ENCODE measurements at regions not wholly inside any gene's neighbourhood (a gene's known extent, or its start where the extent isn't known, plus 50 kb on each side); places are given as distances from the start of the nearest gene placed in this dataset.
A peak's percentile ranks its signal among the peaks of the same experiment; 100 is the strongest.
"Not testable (repeated sequence)": the region's sequence is repeated elsewhere in the genome, so short reads cannot be mapped to it uniquely, and the experiment has no call there.

- no peak for DNase-seq (ENCODE audit: low read depth in 4 of 4, low spot score in 1 of 4)
Observed at GRCh38 chr6:14217728-14218518, 100.4 kb downstream of the CD83 start.

DNA sequence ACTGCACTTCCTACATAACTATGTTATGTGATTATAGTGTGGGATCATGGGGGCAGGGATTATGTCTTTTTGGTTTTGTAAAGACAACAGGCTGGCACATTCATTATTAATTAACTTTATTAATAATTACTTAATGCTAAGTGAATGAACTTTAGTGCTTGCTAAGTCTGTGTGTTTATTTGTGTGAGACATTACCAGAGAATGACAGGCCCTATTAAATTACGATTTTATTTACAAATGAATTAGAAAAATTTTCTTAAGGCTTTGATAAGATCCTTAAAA lies 100.9 kb downstream of the CD83 start:
- DNase-seq (ENCODE audit: low read depth in 4 of 4, low spot score in 1 of 4) = no peak

GRCh38 chr6:14221564-14222279 lies 104.2 kb downstream of the CD83 start:
- DNase-seq (ENCODE audit: low read depth in 4 of 4, low spot score in 1 of 4) = no peak

- DNase-seq (ENCODE audit: low read depth in 4 of 4, low spot score in 1 of 4) = no peak
Observed at GRCh38 chr6:14222956-14223355, 105.4 kb downstream of the CD83 start.

GRCh38 chr6:14224359-14225103 lies 107.0 kb downstream of the CD83 start:
- DNase-seq (ENCODE audit: low read depth in 4 of 4, low spot score in 1 of 4) = no peak

DNA sequence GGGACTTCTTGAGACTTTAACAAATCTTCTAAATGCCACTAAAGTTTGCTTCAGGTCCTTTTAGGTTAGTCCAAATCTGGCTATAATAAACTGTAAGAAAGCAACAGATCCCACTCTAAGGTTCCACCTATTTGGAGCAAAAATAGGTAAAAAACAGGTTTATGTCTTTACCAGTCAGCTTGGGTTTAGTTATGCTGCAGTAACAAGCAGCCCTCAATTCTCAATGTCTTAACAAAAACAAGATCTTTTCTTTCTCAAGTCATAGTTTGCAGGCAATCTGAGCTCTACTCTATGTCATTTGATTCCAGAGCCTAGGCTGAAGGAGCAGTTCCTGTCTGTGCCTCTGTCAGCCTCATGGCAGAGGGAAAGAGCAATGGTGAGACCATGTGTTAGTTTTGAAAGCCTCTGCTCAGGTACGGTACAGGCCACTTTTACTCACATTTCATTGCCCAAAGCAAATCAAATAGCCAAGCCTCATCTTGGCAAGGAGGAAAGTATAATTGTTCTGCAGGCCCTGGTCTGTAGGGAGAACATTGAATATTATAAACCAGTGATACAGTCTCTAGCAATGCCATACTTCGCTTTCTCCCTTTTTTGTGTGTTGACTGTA lies 108.6 kb downstream of the CD83 start:
- no peak for DNase-seq (ENCODE audit: low read depth in 4 of 4, low spot score in 1 of 4)

GRCh38 chr6:14228571-14228970 lies 111.0 kb downstream of the CD83 start:
- peak in 2 of 4 experiments; percentile 36 to 41 for DNase-seq (ENCODE audit: low read depth in 4 of 4, low spot score in 1 of 4)

GRCh38 chr6:14231071-14231483 lies 113.5 kb downstream of the CD83 start:
- DNase-seq (ENCODE audit: low read depth in 4 of 4, low spot score in 1 of 4) = no peak

- no peak for DNase-seq (ENCODE audit: low read depth in 4 of 4, low spot score in 1 of 4)
Observed at GRCh38 chr6:14231501-14232280, 114.1 kb downstream of the CD83 start.

GRCh38 chr6:14232889-14233288 lies 115.3 kb downstream of the CD83 start:
- no peak for DNase-seq (ENCODE audit: low read depth in 4 of 4, low spot score in 1 of 4)

GRCh38 chr6:14235653-14236356 lies 118.2 kb downstream of the CD83 start:
- DNase-seq (ENCODE audit: low read depth in 4 of 4, low spot score in 1 of 4) = no peak

GRCh38 chr6:14239097-14239496 lies 121.5 kb downstream of the CD83 start:
- DNase-seq (ENCODE audit: low read depth in 4 of 4, low spot score in 1 of 4) = no peak

DNA sequence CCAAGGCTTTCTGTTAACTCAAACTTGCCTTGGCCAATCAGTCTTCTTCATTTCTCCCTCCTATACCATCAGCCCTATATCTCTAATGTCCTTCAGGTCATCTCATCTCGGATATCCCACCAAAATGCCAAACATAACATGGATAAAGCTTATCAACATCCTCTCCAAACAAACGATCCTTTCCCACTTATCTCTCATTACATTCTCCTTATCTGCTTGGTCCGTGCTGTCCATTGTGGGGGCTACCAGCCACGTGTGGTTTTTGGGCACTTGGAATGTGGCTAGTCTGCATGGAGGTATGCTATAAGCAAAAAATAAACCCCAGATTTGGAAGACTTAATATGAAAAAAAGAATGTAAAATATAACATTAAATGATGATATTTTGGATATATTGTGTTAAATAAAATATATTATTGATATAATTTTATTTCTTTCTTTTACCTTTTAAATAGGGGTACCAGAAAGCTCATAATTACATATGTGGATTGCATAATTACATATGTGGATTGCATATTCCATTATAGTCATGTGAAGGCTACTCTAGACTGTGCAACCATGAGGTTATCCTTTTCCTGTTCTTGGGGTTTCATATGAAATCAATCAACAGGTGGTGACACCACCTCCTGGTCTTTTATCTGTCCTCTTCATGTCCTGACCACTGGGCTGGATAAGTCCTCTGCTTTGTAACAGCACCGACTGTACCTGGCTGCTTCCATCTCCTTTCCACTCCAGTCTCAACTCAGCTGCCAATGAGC lies 123.0 kb downstream of the CD83 start:
- DNase-seq (ENCODE audit: low read depth in 4 of 4, low spot score in 1 of 4) = no peak

GRCh38 chr6:14241255-14242070 lies 123.9 kb downstream of the CD83 start:
- DNase-seq (ENCODE audit: low read depth in 4 of 4, low spot score in 1 of 4) = no peak

DNA sequence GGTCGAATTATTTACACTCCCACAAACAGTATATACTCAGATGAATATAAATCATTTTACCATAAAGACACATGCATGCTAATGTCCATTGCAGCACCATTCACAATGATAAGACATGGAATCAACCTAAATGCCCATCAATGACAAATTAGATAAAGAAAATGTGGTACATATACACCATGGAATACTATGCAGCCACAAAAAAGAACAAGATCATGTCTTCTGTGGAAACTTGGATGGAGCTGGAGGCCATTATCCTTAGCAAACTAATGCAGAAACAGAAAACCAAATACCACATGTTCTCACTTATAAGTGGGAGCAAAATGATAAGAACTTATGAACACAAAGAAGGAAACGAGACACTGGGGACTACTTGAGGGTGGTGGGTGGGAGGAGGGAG lies 125.3 kb downstream of the CD83 start:
- not testable (repeated sequence) for DNase-seq (ENCODE audit: low read depth in 4 of 4, low spot score in 1 of 4)

GRCh38 chr6:14243597-14243996 lies 126.0 kb downstream of the CD83 start:
- no peak for DNase-seq (ENCODE audit: low read depth in 4 of 4, low spot score in 1 of 4)

- no peak for DNase-seq (ENCODE audit: low read depth in 4 of 4, low spot score in 1 of 4)
Observed at GRCh38 chr6:14246876-14247275, 129.3 kb downstream of the CD83 start.

DNA sequence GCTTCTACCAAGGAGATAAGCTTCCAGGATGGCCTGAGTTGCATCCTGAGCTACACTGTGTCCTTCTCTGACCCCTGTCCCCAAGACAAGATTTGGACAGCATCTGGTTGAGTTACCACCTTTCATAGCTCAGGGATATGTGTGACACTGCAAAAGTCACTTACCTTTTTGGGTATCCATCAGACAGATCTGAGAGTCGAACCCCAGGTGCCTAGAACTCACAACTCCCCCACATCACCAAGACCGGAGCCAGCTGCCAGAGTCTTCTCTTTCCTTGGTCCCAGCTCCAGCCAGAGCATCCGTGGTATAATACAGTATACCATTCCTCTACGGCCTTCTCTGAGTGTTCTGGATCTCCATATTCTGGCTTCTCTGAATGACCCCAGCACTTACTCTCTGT lies 133.0 kb downstream of the CD83 start:
- DNase-seq (ENCODE audit: low read depth in 4 of 4, low spot score in 1 of 4) = no peak
